NCI-H82 (cell line): ENCODE measurements at regions not wholly inside any gene's neighbourhood (a gene's known extent, or its start where the extent isn't known, plus 50 kb on each side); places are given as distances from the start of the nearest gene placed in this dataset.

Experiments used
- DNase-seq: peaks from one replicate; lab custom pipeline; 2025; lab: John Stamatoyannopoulos, UW

DNA sequence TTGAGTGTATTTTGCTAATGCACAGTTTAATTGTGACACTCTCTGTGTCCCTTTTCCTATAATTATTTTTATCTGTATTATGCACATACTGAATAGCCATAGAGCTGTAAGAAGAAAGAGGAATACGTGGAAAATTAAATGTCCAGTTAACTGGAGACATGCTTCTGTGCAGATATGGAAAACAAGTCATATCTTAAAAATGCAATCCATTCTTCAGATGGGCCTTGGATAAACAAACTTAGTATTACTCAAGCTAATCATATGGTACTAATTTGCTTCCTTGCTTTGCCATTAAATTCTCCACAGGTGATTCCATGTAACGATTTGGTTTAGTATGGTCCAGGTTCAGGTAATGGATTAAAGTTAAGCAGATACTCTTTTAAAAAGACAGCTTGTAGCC is 201.2 kb upstream of the CELF2 start:
- no peak for DNase-seq

DNA sequence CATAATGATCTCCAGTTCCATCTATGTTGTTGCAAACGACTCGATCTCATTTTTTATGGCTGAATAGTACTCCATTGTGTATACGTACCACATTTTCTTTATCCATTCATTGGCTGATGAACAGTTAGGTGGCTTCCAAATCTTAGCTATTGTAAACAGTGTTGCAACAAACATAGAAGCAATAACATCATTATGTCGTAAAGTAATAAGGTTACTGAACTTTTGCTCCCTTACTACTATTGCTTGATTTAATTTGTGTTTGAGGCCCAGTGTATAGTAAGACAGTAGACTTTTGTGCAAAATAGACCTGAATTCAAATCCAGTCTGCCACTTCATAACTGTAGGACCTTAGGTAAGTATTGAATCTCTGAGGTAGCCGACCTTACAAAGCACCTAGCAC is 200.1 kb upstream of the CELF2 start:
- DNase-seq = no peak

- DNase-seq = no peak
Observed at GRCh38 chr10:10818082-10818481, 199.6 kb upstream of the CELF2 start.

- no peak for DNase-seq
Observed at GRCh38 chr10:10819206-10819856, 198.3 kb upstream of the CELF2 start.

- no peak for DNase-seq
Observed at GRCh38 chr10:10821926-10822325, 195.7 kb upstream of the CELF2 start.

DNA sequence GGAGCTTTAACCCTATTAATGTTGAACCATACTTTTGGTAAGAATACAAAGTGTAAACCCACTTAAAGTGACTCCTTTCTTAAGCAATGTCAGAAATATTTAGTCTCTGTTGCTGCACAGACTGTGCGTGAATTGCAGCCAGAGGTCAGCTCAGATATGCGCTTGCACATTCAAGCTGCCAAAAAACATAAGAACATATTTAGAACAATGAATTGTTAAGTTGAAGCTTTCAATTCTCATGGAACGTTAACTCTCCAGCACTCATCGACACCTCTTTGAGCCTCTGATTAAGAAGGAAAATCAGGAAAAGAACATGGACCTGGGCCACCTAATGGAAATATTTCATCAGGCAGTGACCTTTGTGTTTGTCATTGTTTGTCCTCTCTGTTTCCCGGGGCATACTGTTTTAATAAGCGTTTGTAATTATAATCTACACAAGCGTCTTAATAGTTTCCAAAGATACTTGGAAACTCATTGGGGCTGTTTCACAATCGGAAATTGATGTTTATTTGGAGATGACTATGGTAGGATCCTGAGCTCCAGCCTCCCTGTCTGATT is 193.0 kb upstream of the CELF2 start:
- DNase-seq = no peak

DNA sequence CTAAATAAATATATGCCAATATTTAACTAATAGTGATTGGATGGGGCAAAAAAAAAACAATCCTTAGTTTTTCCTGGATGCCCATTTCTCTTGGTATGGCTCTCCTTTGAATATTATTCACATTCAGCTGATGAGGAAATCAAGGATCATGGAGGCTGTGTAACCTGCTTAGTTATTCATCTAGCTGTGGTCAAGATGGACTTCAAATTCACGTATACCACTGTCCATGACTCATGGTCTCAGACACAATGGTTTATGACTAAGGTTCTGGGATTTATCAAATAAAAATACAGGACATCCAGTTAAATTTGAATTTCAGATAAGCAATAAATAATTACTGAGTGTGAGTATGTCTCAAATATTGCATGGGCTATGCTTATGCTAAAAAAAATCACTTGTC is 191.5 kb upstream of the CELF2 start:
- no peak for DNase-seq

DNA sequence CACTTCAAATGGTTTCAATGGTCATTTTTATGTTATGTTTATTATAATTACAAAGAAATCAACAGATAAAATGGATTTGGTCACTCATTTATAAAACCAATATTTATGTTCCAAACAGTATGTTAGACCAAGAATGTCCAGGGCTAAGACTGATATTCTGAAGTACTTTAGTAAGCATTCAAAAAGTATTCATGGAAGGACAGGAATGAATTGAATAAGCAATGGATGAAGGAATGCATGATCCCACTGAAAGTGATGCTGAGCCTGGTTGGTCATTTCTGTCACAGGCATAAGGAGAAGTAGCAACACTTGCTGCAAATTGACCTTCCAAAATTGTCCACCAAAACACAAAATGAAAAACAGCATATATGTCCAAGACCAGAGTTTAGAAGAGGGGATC is 189.0 kb upstream of the CELF2 start:
- no peak for DNase-seq

- DNase-seq = no peak
Observed at GRCh38 chr10:10829576-10829975, 188.1 kb upstream of the CELF2 start.

GRCh38 chr10:10830293-10830986 is 187.2 kb upstream of the CELF2 start:
- DNase-seq = no peak

GRCh38 chr10:10831085-10831484 is 186.6 kb upstream of the CELF2 start:
- no peak for DNase-seq

DNA sequence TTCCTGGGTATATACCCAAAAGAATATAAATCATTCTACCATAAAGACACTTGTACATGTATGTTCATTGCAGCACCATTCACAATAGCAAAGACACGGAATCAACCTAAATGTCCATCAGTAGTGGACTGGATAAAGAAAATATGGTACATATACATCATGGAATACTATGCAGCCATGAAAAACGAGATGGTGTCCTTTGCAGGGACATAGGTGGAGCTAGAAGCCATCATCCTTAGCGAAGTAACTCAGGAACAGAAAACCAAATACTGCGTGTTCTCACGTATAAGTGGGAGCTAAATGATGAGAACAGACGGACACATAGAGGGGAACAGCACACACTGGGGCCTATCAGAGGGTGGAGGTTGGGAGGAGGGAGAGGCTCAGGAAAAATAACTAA is 183.7 kb upstream of the CELF2 start:
- DNase-seq = no peak

GRCh38 chr10:10844251-10844650 is 173.4 kb upstream of the CELF2 start:
- no peak for DNase-seq

DNA sequence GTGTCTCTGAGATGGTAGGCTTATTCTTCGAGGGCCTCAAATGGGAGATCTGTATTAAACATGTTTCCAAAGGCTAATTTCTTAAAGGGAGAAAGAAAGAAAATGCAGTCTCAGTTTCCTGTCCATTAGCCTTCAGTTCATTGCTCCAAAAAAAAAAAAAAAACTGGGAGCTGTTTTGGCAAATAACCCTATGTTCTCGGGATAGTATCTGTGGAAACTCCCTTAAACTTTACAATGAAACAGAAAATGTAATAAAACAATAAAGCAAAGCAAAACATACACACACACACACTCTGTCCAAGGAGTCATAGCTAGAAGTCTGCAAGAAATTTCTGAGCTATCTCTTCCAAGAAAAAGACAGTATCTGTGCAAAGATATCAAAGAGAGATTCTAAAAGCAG is 172.5 kb upstream of the CELF2 start:
- no peak for DNase-seq

DNA sequence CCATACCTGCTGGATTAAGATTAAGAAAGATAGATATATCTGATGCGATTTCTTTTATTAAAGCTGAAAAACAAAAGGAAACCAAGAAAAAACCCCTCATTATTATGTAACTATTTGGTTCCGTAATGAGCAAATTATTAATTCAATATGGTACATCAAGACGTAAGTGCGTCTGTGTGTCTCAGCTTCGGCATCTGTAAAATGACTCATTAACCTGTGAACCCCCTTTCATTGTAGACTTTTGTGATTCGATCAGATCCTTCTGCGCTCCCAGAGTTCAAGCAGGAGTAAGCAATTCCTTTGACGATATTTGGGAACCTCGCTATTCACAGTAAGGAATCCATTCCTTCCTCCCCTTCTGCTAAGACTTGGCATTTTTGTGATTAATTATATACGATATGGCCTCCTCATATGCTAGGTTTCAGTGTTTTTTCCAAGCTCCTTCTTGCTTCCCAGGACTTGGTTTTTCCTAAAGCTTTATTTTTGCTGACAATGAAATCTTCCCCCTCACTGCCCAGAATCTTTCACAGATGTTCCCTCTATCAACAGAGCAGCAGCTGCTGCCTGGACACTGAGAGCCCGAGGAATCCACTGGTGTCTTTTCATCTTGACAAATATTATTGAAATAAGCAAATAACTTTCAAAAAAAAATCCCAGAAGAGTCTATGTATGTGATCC is 171.7 kb upstream of the CELF2 start:
- no peak for DNase-seq

- no peak for DNase-seq
Observed at GRCh38 chr10:10846504-10846900, 171.2 kb upstream of the CELF2 start.

- no peak for DNase-seq
Observed at GRCh38 chr10:10847387-10847786, 170.3 kb upstream of the CELF2 start.

GRCh38 chr10:10848488-10849111 is 169.1 kb upstream of the CELF2 start:
- DNase-seq = no peak

DNA sequence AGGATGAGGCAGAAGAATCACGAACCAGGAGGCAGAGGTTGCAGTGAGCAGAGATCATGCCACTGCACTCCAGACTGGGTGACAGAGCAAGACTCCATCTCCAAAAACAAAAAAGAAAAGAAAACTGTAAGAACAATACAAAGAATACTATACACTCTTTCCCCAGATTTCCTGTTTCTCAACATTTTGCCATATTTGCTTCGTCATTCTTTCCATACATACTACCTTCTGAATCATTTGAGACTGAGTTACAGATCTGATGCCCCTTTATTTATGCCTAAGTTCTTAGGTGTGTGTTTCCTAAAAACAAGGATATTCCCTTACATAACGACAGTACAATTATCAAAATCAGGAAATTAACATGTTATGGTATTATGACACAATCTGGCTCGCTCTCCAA is 168.4 kb upstream of the CELF2 start:
- no peak for DNase-seq

DNA sequence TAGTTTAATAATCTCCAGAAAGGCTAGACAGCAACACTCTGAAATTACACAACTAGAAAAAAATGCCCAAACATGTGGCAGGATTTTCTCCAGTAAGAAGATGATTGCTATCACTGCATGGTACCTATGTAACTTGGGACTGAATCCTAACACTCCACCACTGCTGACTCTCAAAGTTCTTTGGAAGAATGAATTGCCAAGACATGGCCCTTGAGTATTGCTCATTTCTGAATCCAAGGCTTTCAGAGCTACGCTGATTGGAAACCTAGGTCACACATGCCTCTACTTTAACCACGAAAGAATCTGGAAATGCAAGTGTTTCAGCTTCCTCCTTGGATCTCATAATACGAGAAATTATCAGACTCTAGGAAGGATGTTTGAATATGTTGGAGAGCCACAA is 167.5 kb upstream of the CELF2 start:
- no peak for DNase-seq

DNA sequence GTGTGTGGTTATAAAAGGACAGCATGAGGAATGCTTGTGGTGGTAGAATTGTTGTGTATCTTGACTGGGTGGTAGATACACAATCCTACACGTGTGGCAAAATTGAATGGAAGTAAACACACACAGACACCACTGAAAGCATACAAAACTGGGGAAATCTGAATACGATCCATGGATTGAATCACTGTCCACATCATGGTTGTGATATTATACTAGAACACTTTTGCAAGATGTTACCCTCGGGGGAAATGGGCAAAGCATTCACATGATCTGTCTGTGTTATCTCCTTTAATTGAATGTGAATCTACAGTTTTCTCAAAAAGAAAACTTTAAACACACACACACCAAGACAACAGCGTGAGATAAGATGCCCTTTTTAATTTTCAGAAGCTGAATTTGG is 165.2 kb upstream of the CELF2 start:
- no peak for DNase-seq

DNA sequence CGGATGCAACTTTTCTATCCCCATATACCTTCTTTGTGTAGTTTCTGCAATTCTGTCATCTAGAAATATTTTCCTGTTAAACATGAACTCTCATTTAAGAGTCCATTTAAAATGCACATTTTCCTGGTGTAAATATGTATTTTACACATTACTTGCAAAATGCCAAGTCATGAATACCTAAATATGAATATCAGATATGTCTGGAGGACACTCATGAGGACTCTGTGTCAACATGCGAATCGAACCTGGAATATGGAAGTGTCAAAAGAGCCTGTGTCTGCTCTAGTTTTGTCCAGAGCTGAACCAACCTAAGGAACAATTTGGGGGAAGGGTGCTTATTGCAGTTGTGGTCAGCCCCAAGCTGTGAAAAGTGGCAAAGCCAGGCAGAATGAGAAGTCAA is 163.7 kb upstream of the CELF2 start:
- DNase-seq = no peak

DNA sequence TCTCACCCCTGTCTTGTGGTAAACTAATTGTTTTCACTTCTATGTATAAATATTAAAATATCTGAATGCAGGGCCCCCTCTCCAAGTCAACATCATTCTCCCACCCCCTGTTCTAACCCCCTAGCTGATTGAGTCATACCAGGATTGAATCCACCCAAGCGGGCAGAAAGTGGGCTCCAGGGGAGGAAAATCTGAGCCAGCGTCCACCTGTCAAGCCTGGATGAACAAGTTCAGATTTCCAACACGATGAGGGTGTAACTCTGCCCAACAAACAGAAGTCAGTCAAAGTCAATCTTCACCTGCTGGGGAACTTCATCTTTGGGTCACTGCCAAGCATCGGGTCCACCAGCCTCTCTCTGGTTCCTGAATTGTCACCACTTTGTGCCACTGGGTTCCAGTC is 162.9 kb upstream of the CELF2 start:
- DNase-seq = no peak
